NCI-H1417 (cell line): ENCODE measurements at regions not wholly inside any gene's neighbourhood (a gene's known extent, or its start where the extent isn't known, plus 50 kb on each side); places are given as distances from the start of the nearest gene placed in this dataset.
"Not testable (repeated sequence)": the region's sequence is repeated elsewhere in the genome, so short reads cannot be mapped to it uniquely, and the experiment has no call there.

ENCODE experiments used
- DNase-seq, 3 experiments: peaks; one replicate each; lab custom pipeline; 2025; lab: John Stamatoyannopoulos, UW

- DNase-seq: no peak
Measured at GRCh38 chr10:52368725-52369124, 54.6 kb downstream of the DKK1 start.

DNA sequence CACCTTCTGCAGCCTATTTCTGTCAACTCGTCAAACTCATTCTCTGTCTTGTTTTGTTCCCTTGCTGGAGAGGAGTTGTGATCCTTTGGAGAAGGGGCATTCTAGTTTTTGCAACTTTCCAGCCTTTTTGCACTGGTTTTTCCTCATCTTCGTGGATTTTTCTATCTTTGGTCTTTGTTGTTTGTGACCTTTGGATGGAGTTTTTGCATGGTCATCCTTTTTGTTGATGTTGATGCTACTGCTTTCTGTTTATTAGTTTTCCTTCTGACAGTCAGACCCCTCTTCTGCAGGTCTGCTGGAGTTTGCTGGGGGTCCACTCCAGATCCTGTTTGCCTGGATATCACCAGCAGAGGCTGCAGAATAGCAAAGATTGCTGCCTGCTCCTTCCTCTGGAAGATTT, 60.1 kb downstream of the DKK1 start:
- not testable (repeated sequence) for DNase-seq

- DNase-seq: no peak
Measured at GRCh38 chr10:52376694-52377354, 62.7 kb downstream of the DKK1 start.

GRCh38 chr10:52378124-52378523, 64.0 kb downstream of the DKK1 start:
- DNase-seq: no peak

- no peak for DNase-seq
Measured at GRCh38 chr10:52379287-52379686, 65.2 kb downstream of the DKK1 start.

DNA sequence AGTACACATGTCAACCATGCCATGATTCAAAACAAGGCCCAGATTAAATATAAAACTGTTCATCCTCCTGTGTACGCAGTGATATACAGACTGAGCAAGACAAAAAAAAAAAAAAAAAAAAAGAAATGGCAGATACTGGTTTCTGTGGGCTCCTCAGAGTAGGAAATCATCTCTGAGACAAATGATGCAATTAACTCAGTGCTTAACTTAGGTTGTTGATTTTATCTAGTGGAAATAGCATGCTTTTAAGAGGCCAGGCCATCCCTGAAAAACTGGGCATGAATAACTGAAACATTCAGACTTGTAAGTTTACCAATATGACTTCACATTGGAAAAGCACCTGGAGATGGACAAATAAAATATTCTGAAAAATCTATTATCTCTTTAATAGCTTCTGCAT, 69.0 kb downstream of the DKK1 start:
- DNase-seq: no peak

DNA sequence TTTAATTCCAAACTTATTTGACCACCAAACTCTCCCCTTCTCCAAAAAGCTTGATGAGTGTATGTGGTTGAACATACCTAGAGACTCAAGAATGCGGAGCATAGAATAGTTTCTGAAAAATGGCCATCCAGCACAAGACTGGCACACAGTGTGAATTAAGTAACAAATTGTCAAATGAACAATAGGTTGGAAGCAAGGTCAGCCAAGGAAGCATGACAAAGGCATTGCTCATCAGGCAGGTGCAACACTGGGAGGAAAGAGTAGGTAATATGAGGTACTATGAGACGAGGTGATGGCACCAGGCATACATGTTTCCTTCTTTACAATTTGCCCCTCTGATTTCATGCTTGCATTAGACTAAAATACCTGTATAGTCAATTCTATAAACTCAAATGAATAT, 73.7 kb downstream of the DKK1 start:
- no peak for DNase-seq

GRCh38 chr10:52390388-52390787, 76.3 kb downstream of the DKK1 start:
- DNase-seq: no peak

GRCh38 chr10:52391927-52392602, 78.0 kb downstream of the DKK1 start:
- no peak for DNase-seq

- no peak for DNase-seq
Measured at GRCh38 chr10:52394246-52394645, 80.2 kb downstream of the DKK1 start.

DNA sequence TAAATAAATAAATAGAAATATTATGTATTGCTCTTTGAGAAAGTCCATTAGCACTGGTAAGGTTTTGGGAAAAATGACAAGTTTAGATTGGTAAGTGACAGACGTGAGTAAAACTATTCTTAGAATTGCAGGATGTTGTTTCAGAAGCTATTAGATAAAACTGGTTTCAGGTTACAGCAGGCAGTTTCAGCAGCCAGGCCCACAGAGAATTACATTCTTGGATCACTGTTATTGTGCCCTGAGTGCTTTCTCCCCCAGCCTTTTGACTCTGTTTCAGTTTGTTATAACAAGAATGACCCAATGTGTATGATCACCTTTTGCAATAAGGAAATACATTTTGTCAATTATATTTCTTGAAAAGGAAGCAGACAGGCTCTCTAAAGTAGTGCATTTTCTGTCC, 86.5 kb downstream of the DKK1 start:
- DNase-seq: no peak

- DNase-seq: not testable (repeated sequence)
Measured at GRCh38 chr10:52403801-52404200, 89.7 kb downstream of the DKK1 start.

DNA sequence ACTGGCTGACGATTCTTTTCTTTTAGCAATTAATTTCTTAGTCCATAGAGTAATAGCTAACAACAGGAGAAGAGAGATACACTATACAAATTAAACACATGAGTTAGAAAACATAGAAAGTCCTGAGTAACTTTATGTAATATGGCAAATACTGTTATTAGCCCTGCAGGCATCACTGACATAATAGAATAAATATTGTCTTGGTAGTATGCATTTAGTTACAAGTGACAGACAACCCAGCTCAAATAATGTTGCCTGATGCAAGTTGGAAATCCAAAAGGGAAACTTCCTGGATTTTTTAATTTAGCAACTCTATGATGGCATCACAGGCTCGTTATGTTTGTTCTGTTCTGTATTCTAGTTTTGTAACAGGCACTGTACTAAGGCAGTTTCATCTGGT, 95.1 kb downstream of the DKK1 start:
- DNase-seq: no peak

GRCh38 chr10:52409928-52410327, 95.8 kb downstream of the DKK1 start:
- DNase-seq: no peak

- DNase-seq: no peak
Measured at GRCh38 chr10:52410916-52411315, 96.8 kb downstream of the DKK1 start.

- no peak for DNase-seq
Measured at GRCh38 chr10:52419281-52419680, 105.2 kb downstream of the DKK1 start.

GRCh38 chr10:52420656-52421055, 106.6 kb downstream of the DKK1 start:
- no peak for DNase-seq

DNA sequence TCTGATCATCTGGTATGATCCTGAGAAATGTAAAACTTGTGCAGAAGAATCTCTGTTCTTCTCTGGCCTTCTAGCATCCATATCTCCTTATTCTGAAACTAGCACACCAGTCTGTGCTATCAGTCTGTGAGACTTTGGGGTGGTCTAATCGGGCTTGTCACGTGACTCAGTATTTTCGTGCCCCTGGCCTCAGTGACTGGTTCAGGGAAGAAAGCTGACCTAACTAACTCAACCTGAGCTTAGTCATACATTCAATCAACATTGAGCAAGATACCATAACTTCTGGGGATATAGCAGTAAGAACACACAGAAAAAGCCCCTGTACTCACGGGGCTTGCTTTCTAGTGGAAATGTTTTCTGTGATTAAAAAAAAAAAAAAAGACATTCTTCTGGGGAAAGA, 109.3 kb downstream of the DKK1 start:
- no peak for DNase-seq

- DNase-seq: no peak
Measured at GRCh38 chr10:52424341-52424740, 110.3 kb downstream of the DKK1 start.

DNA sequence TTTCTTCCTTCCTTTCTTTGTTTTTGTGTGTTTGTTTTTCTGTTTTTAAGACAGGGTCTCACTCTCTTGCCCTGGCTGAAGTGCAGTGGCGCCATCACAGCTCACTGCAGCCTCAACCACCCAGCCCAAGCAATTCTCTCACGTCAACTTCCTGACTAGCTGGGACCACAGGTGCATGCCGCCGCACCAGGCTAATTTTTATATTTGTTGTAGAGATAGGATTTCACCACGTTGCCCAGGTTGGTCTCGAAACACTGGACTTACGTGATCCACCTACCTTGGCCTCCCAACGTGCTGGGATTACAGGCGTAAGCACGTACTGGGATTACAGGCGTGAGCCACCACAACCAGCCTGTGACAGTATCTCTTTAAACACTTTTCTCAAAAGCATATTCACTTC, 120.7 kb downstream of the DKK1 start:
- DNase-seq: no peak

DNA sequence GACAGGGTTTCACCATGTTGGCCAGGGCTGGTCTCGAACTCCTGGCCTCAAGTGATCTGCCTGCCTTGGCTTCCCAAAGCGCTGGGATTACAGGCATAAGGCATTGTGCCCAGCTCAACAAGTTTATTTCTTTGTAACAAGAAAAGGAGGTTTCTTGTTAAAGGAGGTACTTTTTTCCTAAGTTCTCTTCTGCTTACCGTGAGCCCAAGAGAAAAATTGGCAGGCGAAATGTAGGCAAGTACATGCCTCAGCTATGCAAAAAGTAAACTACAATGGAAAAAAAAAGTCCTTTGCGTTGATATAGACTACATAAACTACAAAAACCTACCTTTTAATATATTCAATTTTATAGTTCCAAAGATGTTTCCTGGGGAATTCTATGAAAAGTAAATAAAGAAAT, 122.6 kb downstream of the DKK1 start:
- DNase-seq: no peak

DNA sequence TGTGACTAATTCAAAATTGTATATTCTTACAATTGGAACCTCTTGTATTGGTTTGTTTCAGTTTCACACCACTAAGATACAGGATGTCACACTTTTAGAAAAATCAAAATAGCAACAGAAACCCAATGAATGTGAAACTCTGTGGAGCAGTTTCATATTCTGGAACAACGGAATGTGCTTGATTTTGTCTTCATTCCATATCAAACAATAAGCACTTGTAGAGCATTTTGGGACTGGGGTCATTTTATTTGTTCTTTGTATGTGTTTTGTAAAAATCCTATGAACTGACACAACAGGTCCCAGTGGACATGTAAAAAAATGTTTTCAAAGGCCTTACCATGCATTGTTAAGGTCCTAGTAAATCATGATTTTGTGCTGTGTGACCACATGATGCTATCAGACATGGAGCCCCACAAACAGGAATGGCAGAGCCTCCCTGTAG, 123.1 kb downstream of the DKK1 start:
- DNase-seq: no peak

- DNase-seq: no peak
Measured at GRCh38 chr10:52438119-52438518, 124.0 kb downstream of the DKK1 start.
